H1 (cell line): ENCODE measurements at regions not wholly inside any gene's neighbourhood (a gene's known extent, or its start where the extent isn't known, plus 50 kb on each side); places are given as distances from the start of the nearest gene placed in this dataset.

Source experiments
- CTCF ChIA-PET: fragments of 300-600 bp; sonication (Branson Sonifier 250); formaldehyde crosslinking; loops from one replicate; lab custom pipeline; 2021; ENCODE audit not compliant: partially characterized antibody; lab: Charles Lee
- POLR2A ChIA-PET: fragments of 300-600 bp; sonication (Branson Sonifier 250); formaldehyde crosslinking; loops from one replicate; lab custom pipeline; 2021; ENCODE audit warnings: inconsistent platforms; ENCODE audit not compliant: partially characterized antibody; lab: Charles Lee
- DNase-seq, 2 experiments: peaks; one replicate each; pipeline versions ENCODE4 v3.0.0 to v3.0.0-alpha.2; 2010 to 2022; ENCODE audit warnings: low spot score in 2 of 2, low read depth in 1 of 2, mixed read lengths in 1 of 2
- FAIRE-seq: peaks from 2 replicates; lab custom pipeline; 2011; peaks lifted over from hg19 to GRCh38; lab: Jason Lieb, UNC
- H2AFZ ChIP-seq: 2 replicates; pipeline ENCODE4 v1.8.1; 2012; ENCODE audit warnings: low read length, inconsistent platforms
- H2AK5ac ChIP-seq: 2 replicates; pipeline ENCODE4 v1.6.1; 2013; ENCODE audit warnings: low read depth, low read length
- H2BK120ac ChIP-seq: replicated peaks from 2 replicates; pipeline ENCODE3; 2013; ENCODE audit warnings: low read depth, low read length, inconsistent platforms
- H2BK12ac ChIP-seq: 2 replicates; pipeline ENCODE4 v1.6.1; 2013; ENCODE audit warnings: low read depth, low read length
- H2BK15ac ChIP-seq: 2 replicates; pipeline ENCODE4 v1.6.1; 2013; ENCODE audit warnings: low read length
- H2BK20ac ChIP-seq: 2 replicates; pipeline ENCODE4 v1.6.1; 2013; ENCODE audit warnings: low read length
- H2BK5ac ChIP-seq: 2 replicates; pipeline ENCODE4 v1.6.1; 2013; ENCODE audit warnings: low read depth, low read length
- H3K14ac ChIP-seq: 2 replicates; pipeline ENCODE4 v1.6.1; 2013; ENCODE audit warnings: inconsistent platforms; ENCODE audit not compliant: insufficient read length
- H3K18ac ChIP-seq: 2 replicates; pipeline ENCODE4 v1.6.1; 2013; ENCODE audit warnings: low read length; ENCODE audit errors: extremely low read depth
- H3K23ac ChIP-seq: 2 replicates; pipeline ENCODE4 v1.6.1; 2013; ENCODE audit warnings: inconsistent platforms; ENCODE audit not compliant: insufficient read length
- H3K23me2 ChIP-seq: 2 replicates; pipeline ENCODE4 v1.6.1; 2013; ENCODE audit warnings: low read depth, low read length
- H3K27ac ChIP-seq: 2 replicates; pipeline ENCODE4 v1.6.1; 2011; ENCODE audit warnings: low read depth, low read length, inconsistent platforms
- H3K27me3 ChIP-seq, 4 experiments: replicated peaks in 1 of 4; 1 replicate in 1 of 4; 2 replicates in 3 of 4; pipeline versions ENCODE4 v1.6.1 to v1.8.1; 2011 to 2013; ENCODE audit warnings: low read length in 3 of 4, mild to moderate bottlenecking in 3 of 4, inconsistent platforms in 2 of 4, mixed read lengths in 2 of 4, moderate library complexity in 1 of 4; ENCODE audit not compliant: control insufficient read depth in 3 of 4, insufficient read depth in 3 of 4; ENCODE audit errors: extremely low read depth in 1 of 4
- H3K36me3 ChIP-seq, 4 experiments: 2 replicates each; pipeline versions ENCODE4 v1.6.1 to v1.8.1; 2011 to 2013; ENCODE audit warnings: mild to moderate bottlenecking in 4 of 4, low read length in 3 of 4, moderate library complexity in 2 of 4, control low read depth in 1 of 4, inconsistent platforms in 1 of 4; ENCODE audit not compliant: insufficient read depth in 4 of 4, control insufficient read depth in 2 of 4
- H3K4ac ChIP-seq: replicated peaks from 2 replicates; pipeline ENCODE3; 2013; ENCODE audit warnings: low read length, low read depth, mixed read lengths, inconsistent platforms; ENCODE audit not compliant: insufficient read length
- H3K4me1 ChIP-seq, 4 experiments: replicated peaks in 1 of 4; 1 replicate in 1 of 4; 2 replicates in 3 of 4; pipeline versions ENCODE4 v1.6.1 to v1.8.1; 2011 to 2013; ENCODE audit warnings: low read length in 3 of 4, inconsistent platforms in 2 of 4, mixed read lengths in 1 of 4; ENCODE audit not compliant: insufficient read depth in 4 of 4, control insufficient read depth in 3 of 4
- H3K4me2 ChIP-seq, 2 experiments: 2 replicates each; pipeline versions ENCODE4 v1.6.1 to v1.8.1; 2011 to 2013; ENCODE audit warnings: low read depth in 2 of 2, low read length in 2 of 2, control low read depth in 1 of 2, inconsistent platforms in 1 of 2, mild to moderate bottlenecking in 1 of 2; ENCODE audit not compliant: insufficient read depth in 1 of 2
- H3K4me3 ChIP-seq, 4 experiments: fragments of 200-600, 300-600 bp in 1 of 4; sonication (generic), shearing (Covaris generic), sonication (Bioruptor Twin) in 1 of 4; 2 replicates each; pipeline versions ENCODE4 v1.5.1 to v1.8.1; 2011 to 2016; ENCODE audit warnings: low read length in 4 of 4, low read depth in 3 of 4, control low read depth in 2 of 4, inconsistent platforms in 2 of 4, mild to moderate bottlenecking in 2 of 4, mixed read lengths in 1 of 4, moderate library complexity in 1 of 4; ENCODE audit not compliant: insufficient read depth in 2 of 4; ENCODE audit errors: extremely low read depth in 1 of 4
- H3K56ac ChIP-seq: replicated peaks from 2 replicates; pipeline ENCODE3; 2013; ENCODE audit warnings: low read depth, mild to moderate bottlenecking, mixed read lengths, low read length, inconsistent platforms; ENCODE audit not compliant: insufficient read length
- H3K79me1 ChIP-seq: 2 replicates; pipeline ENCODE4 v1.6.1; 2013; ENCODE audit warnings: low read depth, low read length, control low read depth
- H3K79me2 ChIP-seq, 2 experiments: 2 replicates each; pipeline versions ENCODE4 v1.6.1 to v1.8.1; 2012 to 2013; ENCODE audit warnings: low read length in 2 of 2, mild to moderate bottlenecking in 2 of 2, inconsistent platforms in 1 of 2; ENCODE audit not compliant: insufficient read depth in 2 of 2, control insufficient read depth in 1 of 2
- H3K9ac ChIP-seq, 4 experiments: replicated peaks in 1 of 4; 1 replicate in 1 of 4; 2 replicates in 3 of 4; pipeline versions ENCODE4 v1.6.1 to v1.8.1; 2011 to 2013; ENCODE audit warnings: low read depth in 3 of 4, low read length in 3 of 4, control low read depth in 2 of 4, mild to moderate bottlenecking in 2 of 4, moderate library complexity in 2 of 4, inconsistent platforms in 1 of 4; ENCODE audit errors: extremely low read depth in 1 of 4
- H3K9me3 ChIP-seq, 2 experiments: 2 replicates each; pipeline versions ENCODE4 v1.6.1 to v1.8.1; 2012 to 2013; ENCODE audit warnings: mild to moderate bottlenecking in 2 of 2, moderate library complexity in 2 of 2, control low read depth in 1 of 2, inconsistent platforms in 1 of 2, low read depth in 1 of 2, low read length in 1 of 2, mixed read lengths in 1 of 2; ENCODE audit not compliant: insufficient read depth in 2 of 2
- H4K20me1 ChIP-seq, 2 experiments: replicated peaks in 1 of 2; 2 replicates each; pipeline versions ENCODE3 to v1.8.1; 2011 to 2013; ENCODE audit warnings: inconsistent platforms in 2 of 2, low read length in 2 of 2, mild to moderate bottlenecking in 1 of 2; ENCODE audit not compliant: insufficient read depth in 2 of 2, control insufficient read depth in 1 of 2
- H4K5ac ChIP-seq: 2 replicates; pipeline ENCODE4 v1.6.1; 2013; ENCODE audit warnings: low read length, low read depth, mixed read lengths, inconsistent platforms; ENCODE audit not compliant: insufficient read length
- H4K8ac ChIP-seq: 2 replicates; pipeline ENCODE4 v1.8.0; 2013; ENCODE audit warnings: mild to moderate bottlenecking, moderate library complexity, low read length, inconsistent platforms; ENCODE audit not compliant: insufficient read depth; ENCODE audit errors: extremely low read depth
- H4K91ac ChIP-seq: replicated peaks from 2 replicates; pipeline ENCODE3; 2013; ENCODE audit warnings: low read length, mixed read lengths, inconsistent platforms; ENCODE audit not compliant: insufficient read length
- BACH1 ChIP-seq: IDR thresholded peaks from 2 replicates; pipeline ENCODE4 v1.6.1; 2012; ENCODE audit warnings: low read length, improper control_type of control experiment
- GTF2F1 ChIP-seq: IDR thresholded peaks from 2 replicates; pipeline ENCODE4 v1.6.1; 2012; ENCODE audit warnings: low read depth, low read length, improper control_type of control experiment, borderline replicate concordance
- HDAC2 ChIP-seq, 2 experiments: fragments of 300-600 bp in 1 of 2; sonication (generic) in 1 of 2; IDR thresholded peaks; 2 replicates each; pipeline ENCODE4 v1.6.1; 2011 to 2012; ENCODE audit warnings: low read depth in 2 of 2, low read length in 2 of 2, mild to moderate bottlenecking in 2 of 2, moderate library complexity in 2 of 2, borderline replicate concordance in 1 of 2, inconsistent platforms in 1 of 2
- HDAC6 ChIP-seq: IDR thresholded peaks from one replicate; pipeline ENCODE4 v1.7.1; 2012; ENCODE audit warnings: low read depth, mild to moderate bottlenecking, inconsistent platforms, low read length, moderate library complexity
- JUN ChIP-seq: IDR thresholded peaks from 2 replicates; pipeline ENCODE4 v1.6.1; 2011; ENCODE audit warnings: low read depth, mild to moderate bottlenecking, improper control_type of control experiment, low read length
- PHF8 ChIP-seq: fragments of 200-600 bp; sonication (generic); conservative IDR thresholded peaks from 2 replicates; pipeline ENCODE4 v1.7.1; 2012; ENCODE audit warnings: low read depth, mild to moderate bottlenecking, inconsistent platforms, low read length, moderate library complexity
- RBBP5 ChIP-seq: IDR thresholded peaks from 2 replicates; pipeline ENCODE4 v1.7.1; 2012; ENCODE audit warnings: low read depth, mild to moderate bottlenecking, inconsistent platforms, low read length, moderate library complexity, borderline replicate concordance
- SUZ12 ChIP-seq: fragments of 200-600 bp; sonication (generic); IDR thresholded peaks from 2 replicates; pipeline ENCODE4 v1.6.1; 2012; ENCODE audit warnings: mild to moderate bottlenecking, inconsistent platforms, low read length, moderate library complexity, mixed read lengths
- WGBS, 2 experiments: shearing (Covaris generic) in 1 of 2; methylation state at CpG; one replicate each; pipeline versions ENCODE4 v1.1.6 to v1.1.7; 2013 to 2015; ENCODE audit warnings: low lambda C conversion rate in 2 of 2, mixed read lengths in 2 of 2, inconsistent platforms in 1 of 2, low coverage in 1 of 2, missing lambda C conversion rate in 1 of 2; ENCODE audit not compliant: insufficient replicate concordance in 2 of 2, insufficient coverage in 1 of 2, insufficient read length in 1 of 2; ENCODE audit errors: extremely low coverage in 1 of 2, missing lambda C conversion rate in 1 of 2; 5-methylcytosine and 5-hydroxymethylcytosine counted together
- TF ChIP-seq, protein P1 (sequence below), 3 experiments: IDR thresholded peaks; 1 replicate in 2 of 3; 2 replicates in 1 of 3; pipeline versions ENCODE4 v1.5.1 to v1.6.1; 2011; ENCODE audit warnings: low read length in 3 of 3, mild to moderate bottlenecking in 3 of 3, inconsistent platforms in 2 of 3, low read depth in 1 of 3, moderate library complexity in 1 of 3; ENCODE audit not compliant: insufficient read depth in 1 of 3; ENCODE audit errors: control extremely low read depth in 1 of 3
- TF ChIP-seq, protein P2 (sequence below): IDR thresholded peaks from 2 replicates; pipeline ENCODE4 v1.6.1; 2012; ENCODE audit warnings: inconsistent platforms

DNA sequence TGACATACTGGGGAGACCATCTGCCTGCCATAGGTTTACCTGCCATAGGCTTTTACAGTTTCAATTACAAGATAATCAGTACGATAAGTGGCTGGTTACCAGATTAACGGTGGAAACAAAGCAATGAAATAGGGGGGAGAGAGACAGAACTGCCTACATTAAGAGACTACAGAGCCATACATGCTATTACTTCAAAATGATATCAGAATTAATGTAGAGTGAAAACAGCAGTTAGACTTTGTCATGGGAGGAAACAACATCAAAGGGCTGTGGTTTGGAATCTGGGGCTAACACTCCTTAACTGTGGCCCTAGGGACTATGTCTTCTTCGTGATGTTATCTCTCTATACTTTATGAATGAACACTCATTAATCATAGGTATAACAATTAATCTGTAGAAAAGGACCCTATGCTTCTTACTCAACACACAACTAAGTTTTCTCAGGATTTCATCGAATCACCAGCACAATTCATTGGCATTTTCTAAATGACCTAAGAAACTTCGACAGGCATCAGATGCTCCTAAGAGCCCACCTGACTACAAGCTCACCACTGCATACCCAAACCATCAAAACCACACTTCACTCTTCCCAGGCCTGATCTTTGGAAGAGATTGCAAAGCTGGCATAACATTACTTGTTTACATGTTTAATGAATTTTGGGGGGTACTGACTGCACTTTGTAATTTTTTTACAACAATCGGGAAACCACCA lies 475.6 kb upstream of the SOX5 start:
- H3K4ac ChIP-seq: no peak overlapping the region
- ChIA-PET POLR2A (no interaction called here), CTCF (no interaction called here)
- no peak overlapping the region for H2BK120ac ChIP-seq
- DNase-seq: no peak
- FAIRE-seq: no peak
- no peak overlapping the region for H3K9ac ChIP-seq
- no peak overlapping the region for H3K56ac ChIP-seq
- no peak overlapping the region for H2BK15ac ChIP-seq
- no peaks in the 10 kb centered on the region for H3K79me2 ChIP-seq
- H3K23me2 ChIP-seq: no peaks in the 10 kb centered on the region; the same call in 1 of the 2 replicates
- no peak overlapping the region for H2BK12ac ChIP-seq
- H4K91ac ChIP-seq: no peak overlapping the region
- H4K20me1 ChIP-seq: no peaks in the 10 kb centered on the region
- no peak overlapping the region for H2BK5ac ChIP-seq
- no peak overlapping the region for H3K14ac ChIP-seq
- H4K8ac ChIP-seq: no peak overlapping the region
- no peak overlapping the region for H2AK5ac ChIP-seq
- H3K27ac ChIP-seq: no peak overlapping the region
- no peak overlapping the region for H2BK20ac ChIP-seq
- 94% methylated on average over 6 of the region's 6 CpGs; no CpG with 5 or more reads in 1 of the 2 experiments for WGBS, 2 experiments
- H4K5ac ChIP-seq: no peak overlapping the region
- H3K4me2 ChIP-seq: no peak overlapping the region
- no peaks in the 10 kb centered on the region for H3K27me3 ChIP-seq
- H3K23ac ChIP-seq: no peak overlapping the region
- H2AFZ ChIP-seq: no peak overlapping the region
- H3K79me1 ChIP-seq: no peaks in the 10 kb centered on the region
- no peaks in the 10 kb centered on the region; a peak in 1 of 8 replicates for H3K36me3 ChIP-seq
- no peak overlapping the region for H3K18ac ChIP-seq
- H3K4me1 ChIP-seq: no peaks in the 10 kb centered on the region
- H3K9me3 ChIP-seq: no peaks in the 10 kb centered on the region
- no peak overlapping the region for H3K4me3 ChIP-seq
- TF ChIP-seq GTF2F1 (no peak), RBBP5 (no peak), JUN (no peak), SUZ12 (no peak), HDAC6 (no peak), PHF8 (no peak), HDAC2 (IDR thresholded peaks at IDR 0.05; ENCODE audit: borderline replicate concordance in 1 of 2, low read depth in 2 of 2, low read length in 2 of 2) (no peak), BACH1 (no peak)
- TF ChIP-seq, protein P1, sequence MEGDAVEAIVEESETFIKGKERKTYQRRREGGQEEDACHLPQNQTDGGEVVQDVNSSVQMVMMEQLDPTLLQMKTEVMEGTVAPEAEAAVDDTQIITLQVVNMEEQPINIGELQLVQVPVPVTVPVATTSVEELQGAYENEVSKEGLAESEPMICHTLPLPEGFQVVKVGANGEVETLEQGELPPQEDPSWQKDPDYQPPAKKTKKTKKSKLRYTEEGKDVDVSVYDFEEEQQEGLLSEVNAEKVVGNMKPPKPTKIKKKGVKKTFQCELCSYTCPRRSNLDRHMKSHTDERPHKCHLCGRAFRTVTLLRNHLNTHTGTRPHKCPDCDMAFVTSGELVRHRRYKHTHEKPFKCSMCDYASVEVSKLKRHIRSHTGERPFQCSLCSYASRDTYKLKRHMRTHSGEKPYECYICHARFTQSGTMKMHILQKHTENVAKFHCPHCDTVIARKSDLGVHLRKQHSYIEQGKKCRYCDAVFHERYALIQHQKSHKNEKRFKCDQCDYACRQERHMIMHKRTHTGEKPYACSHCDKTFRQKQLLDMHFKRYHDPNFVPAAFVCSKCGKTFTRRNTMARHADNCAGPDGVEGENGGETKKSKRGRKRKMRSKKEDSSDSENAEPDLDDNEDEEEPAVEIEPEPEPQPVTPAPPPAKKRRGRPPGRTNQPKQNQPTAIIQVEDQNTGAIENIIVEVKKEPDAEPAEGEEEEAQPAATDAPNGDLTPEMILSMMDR (IDR thresholded peaks at IDR 0.05; ENCODE audit: control extremely low read depth in 1 of 3, insufficient read depth in 1 of 3, low read depth in 1 of 3, low read length in 3 of 3): no peak
- TF ChIP-seq, protein P2, sequence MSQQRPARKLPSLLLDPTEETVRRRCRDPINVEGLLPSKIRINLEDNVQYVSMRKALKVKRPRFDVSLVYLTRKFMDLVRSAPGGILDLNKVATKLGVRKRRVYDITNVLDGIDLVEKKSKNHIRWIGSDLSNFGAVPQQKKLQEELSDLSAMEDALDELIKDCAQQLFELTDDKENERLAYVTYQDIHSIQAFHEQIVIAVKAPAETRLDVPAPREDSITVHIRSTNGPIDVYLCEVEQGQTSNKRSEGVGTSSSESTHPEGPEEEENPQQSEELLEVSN: no peak
